ENCODE measurements at regions not wholly inside any gene's neighbourhood (a gene's known extent, or its start where the extent isn't known, plus 50 kb on each side); places are given as distances from the start of the nearest gene placed in this dataset.

- TF ChIP-seq POLR2A (IDR thresholded peaks at IDR 0.05; ENCODE audit: low read depth, low read length) (no peak), CTCF (IDR thresholded peaks at IDR 0.05; ENCODE audit: extremely low read depth in 1 of 2, insufficient read depth in 1 of 2, low read depth in 1 of 2, low read length in 2 of 2) (no peak), GATA2 (IDR thresholded peaks at IDR 0.05; ENCODE audit: insufficient read depth, insufficient read length, low read depth, low read length) (no peak)
These were observed 66.4 kb upstream of the CASZ1 start for GRCh38 chr1:10862743-10863335.
